ENCODE measurements at regions not wholly inside any gene's neighbourhood (a gene's known extent, or its start where the extent isn't known, plus 50 kb on each side); places are given as distances from the start of the nearest gene placed in this dataset.
"Not testable (repeated sequence)": the region's sequence is repeated elsewhere in the genome, so short reads cannot be mapped to it uniquely, and the experiment has no call there.

DNA sequence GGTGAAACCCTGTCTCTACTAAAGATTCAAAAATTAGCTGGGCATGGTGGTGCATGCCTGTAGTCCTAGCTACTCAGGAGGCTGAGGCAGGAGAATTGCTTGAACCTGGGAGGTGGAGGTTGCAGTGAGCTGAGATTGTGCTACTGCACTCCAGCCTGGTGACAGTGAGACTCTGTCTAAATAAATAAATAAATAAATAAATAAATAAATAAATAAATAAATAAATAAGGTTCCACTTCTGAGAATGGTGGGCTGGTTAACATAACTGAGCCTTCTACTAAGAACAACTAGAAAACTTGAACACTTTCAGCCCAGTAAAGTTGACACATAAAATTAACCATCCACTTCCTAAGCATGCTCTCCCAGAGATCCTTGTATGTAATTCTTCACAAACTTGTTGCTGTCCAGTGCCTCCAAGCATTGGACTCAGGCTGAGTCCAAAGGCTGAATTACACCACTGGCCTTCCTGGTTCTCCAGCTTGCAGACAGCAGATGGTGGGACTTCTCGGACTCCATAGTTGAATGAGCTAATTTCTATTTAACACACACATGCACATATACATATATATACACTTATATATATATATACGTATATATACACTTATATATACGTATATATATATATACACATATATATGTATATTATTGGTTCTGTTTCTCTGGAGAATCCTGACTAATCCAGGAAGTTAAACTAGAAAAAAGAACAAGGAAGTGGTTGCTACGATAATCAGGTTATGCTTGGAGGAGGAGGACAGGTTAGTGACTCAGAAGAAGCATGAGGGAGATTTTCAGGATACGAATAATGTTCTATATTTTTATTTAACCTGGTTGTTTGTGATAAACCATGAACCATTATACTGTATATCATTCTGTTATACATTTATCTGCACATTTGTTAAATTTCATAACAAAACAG, 348.8 kb downstream of the METTL4 start:
- DNase-seq (ENCODE audit: low read depth): peak; percentile 73

DNA sequence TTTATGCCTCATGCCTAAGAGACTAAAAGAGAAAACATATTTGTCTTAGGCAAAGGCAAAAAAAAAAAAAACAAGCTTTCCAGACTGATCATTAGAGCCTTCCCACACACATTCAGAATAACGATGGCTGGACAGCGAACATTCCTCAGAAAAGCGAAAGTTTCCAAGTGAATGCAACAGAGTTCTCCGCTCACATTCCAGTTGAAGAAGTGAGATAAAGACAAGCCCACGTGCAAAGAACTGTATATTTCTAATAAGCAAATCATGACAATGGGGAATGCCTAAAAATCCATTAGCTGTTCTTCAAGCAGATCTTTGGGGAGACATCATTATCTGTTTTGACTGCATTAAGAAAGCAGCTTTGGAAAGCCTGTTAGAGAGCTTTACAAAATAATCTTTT, 347.9 kb downstream of the METTL4 start:
- DNase-seq (ENCODE audit: low read depth): peak; percentile 55

DNA sequence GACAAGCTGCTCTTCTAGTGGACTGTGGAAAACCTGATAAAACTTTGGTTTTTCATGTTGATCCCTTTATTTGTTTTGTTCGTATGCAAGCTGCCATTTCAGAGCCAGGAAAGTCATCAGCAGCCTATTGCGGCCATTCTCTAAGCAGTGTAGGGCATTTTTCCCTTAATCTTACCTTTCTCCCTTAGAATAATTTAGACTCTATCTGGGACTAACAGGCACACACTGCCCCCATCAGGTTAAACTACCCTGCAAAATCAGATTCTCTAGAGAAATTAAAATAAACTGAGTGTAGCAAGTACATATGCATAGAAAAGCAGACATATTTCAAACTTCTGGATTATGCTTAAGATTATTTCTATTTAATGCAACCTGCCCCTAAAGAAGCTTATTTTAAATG, 347.5 kb downstream of the METTL4 start:
- DNase-seq (ENCODE audit: low read depth): peak; percentile 60

DNA sequence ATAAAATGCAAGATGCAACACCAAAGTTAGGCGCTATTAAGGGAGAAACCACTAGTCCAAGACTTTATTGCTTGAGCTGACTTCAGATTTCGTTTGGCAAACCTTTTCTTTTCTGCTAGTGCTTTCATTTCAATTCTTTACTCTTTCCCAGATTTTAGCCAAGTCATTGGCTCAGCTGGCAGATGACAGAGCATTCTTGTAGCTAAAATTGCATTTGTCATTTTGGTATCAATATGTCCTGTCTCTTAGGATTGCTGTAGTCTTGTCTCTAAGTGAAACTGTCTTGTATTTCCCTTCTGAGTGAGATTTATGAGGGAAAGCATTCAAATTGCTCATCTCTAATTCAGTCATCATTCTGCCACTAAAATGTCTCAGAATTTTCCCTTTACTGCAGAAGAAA, 335.1 kb downstream of the METTL4 start:
- no peak for DNase-seq (ENCODE audit: low read depth)

DNA sequence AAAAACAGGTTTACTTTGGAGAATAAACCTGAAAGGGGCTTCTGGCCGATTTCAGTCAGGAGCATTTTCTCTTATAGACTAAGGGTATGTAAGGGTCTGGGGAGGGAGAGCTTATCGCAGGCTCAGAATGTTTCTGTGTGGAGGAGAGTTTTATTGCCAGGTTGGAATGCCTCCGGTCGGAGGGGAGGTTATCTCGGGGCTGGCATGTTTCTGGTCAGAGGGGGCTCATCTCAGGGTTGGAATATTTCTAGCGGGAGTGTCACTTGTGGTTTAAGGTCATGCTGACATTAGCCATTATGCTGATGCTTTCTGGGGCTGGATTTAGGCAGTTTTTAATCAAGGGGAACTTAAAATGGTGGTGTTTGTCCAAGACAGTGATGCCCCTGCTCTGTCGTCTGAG, 333.6 kb downstream of the METTL4 start:
- DNase-seq (ENCODE audit: low read depth): no peak

DNA sequence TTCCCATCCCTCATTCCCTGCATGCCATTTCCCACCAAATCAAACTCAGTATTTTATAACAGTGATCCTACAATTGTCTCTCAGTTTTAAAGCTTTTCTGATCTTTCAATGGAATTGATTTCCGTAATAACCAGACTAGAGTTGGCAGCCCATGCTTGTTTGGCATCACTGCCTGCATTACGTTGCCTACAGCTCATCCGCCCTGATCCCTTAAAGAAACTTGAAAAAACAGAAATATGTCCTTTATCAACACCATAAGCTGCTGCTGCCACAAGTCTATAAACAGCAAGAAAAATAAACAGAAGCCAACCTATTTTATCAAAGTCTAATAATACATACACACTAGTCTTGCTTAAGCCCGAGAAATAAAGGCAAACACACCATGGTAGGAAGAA, 331.0 kb downstream of the METTL4 start:
- no peak for DNase-seq (ENCODE audit: low read depth)

DNA sequence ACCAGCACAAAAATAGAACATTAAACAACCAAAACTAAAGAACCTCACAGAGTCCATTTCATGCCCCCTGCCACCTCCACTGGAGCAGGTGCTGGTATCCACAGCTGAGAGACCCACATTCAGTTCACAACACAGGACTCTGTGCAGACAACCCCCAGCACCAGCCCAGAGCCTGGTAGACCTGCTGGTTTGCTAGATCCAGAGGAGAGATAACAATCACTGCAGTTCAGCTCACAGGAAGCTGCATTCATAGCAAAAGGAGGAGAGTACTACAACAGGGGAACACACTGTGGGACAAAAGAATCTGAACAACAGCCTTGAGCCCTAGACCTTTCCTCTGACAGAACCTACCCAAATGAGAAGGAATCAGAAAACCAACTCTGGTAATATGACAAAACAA, 326.7 kb downstream of the METTL4 start:
- DNase-seq (ENCODE audit: low read depth): no peak

DNA sequence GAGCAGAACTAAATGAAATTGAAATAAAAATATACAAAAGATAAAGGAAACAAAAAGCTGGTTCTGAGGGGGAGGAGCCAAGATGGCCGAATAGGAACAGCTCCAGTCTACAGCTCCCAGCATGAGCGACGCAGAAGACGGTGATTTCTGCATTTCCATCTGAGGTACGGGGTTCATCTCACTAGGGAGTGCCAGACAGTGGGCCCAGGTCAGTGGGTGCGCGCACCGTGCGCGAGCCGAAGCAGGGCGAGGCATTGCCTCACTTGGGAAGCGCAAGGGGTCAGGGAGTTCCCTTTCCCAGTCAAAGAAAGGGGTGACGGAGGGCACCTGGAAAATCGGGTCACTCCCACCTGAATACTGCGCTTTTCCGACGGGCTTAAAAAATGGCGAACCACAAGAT, 324.2 kb downstream of the METTL4 start:
- not testable (repeated sequence) for DNase-seq (ENCODE audit: low read depth)

DNA sequence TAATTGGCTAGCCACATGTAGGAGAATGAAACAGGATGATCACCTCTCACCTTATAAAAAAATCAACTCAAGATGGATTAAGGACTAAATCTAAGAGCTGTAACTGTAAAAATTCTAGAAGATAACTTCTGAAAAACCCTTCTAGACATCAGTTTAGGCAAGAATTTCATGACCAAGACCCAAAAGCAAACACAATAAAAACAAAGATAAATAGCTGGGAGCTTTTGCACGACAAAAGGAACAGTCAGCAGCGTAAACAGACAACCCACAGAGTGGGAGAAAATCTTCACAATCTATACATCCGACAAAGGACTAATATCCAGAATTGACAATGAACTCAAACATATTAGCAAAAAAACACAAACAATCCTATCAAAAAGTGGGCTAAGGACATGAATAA, 316.3 kb downstream of the METTL4 start:
- no peak for DNase-seq (ENCODE audit: low read depth)

DNA sequence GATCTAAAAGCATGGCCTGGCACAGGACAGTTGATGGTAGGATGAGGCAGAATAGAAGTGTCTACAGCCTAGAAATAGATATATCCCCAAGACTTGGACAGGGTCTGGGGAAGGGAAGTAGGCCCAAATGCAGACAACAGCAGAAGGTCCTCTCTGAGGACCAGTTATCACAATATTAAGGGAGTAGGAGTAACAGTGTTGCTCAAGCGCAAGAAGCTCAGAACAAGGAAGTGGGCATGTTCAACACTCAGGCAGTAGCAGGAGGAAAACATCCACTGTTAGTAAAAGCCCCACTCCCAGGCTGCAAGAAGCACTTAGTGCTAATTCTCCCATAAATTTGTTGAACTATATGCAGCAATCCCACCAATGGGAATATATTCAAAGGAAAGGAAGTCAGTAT, 314.7 kb downstream of the METTL4 start:
- DNase-seq (ENCODE audit: low read depth): no peak

DNA sequence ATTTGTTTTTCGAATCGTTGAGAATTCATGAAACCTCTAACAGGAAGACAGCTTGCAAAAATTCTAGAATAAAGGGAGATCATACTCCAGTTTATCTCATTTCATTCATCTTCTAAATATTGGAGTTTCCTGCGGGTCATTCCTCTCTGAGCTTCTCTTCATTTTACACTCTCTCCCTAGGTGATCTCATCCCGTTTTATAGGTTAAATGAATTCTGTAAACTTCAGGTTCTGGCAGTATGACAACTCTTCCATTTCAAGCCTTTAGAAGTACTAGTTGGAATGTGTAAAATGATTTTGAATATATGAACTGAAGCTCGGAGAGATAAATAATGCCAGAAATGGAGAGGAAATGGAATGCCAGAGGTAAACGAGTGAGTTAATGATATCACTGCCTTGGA, 312.4 kb downstream of the METTL4 start:
- no peak for DNase-seq (ENCODE audit: low read depth)

DNA sequence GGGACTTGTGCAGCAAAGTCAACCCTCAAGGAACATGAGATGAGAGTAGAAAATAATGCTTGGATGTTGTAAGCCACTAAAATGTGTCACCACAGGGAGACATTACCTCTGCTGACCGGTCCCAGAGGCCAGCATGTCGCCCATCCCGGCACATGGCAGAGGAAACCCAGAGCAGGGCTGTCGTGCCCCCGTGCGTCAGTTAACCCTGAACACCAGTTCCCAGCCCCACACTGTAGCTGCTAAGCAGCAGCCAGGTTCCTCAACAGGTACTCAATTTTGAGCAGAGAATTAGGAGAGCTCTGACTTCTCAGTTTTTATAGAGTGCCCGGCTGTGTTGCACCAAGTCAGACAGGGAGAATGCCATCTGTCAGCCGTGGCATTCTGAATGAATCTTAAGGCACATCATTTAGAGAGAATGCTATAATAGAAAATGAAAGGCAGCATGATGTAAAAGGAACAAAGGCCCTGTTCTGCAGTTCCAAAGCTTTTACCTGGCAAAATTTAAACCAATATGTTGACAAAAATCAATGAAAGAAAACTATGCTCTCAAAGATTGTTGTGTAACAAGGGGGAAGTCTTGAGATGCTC, 307.9 kb downstream of the METTL4 start:
- no peak for DNase-seq (ENCODE audit: low read depth)

DNA sequence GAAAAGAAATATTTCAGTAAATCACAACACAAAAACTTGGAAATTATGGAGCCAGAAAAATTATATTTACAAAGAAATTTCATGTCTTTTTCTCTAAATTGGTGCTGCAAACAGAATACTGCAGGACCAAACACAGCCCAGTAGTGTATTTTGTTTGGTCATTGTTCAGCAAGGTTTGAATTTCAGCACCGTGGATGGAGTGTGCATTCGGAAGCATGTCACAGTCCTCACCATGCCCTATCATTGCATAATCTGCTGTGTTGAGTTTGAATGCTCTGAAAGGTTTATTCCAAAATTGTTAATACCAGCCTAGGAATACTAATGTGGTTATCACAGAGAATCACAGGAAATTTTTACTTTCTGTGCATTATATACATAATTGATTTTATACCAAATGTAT, 296.7 kb downstream of the METTL4 start:
- no peak for DNase-seq (ENCODE audit: low read depth)

DNA sequence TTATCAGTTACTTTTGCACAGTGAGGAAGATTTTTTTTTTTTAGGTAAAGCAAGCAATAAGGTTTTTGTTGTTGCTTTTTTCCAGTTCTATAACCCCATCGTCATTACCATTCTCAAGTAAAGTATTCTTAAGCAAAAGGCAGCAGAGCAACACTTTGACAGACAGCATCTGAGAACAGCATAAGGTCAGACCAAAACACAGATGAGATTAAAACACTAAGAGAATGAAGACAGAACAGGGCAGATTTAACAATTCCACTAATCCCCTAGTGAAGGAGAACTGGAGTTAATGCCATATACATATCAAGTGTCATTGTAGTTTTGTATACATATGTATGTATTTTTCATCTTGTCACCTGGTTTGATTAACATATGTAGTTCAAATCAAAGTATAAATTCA, 290.2 kb downstream of the METTL4 start:
- DNase-seq (ENCODE audit: low read depth): no peak

DNA sequence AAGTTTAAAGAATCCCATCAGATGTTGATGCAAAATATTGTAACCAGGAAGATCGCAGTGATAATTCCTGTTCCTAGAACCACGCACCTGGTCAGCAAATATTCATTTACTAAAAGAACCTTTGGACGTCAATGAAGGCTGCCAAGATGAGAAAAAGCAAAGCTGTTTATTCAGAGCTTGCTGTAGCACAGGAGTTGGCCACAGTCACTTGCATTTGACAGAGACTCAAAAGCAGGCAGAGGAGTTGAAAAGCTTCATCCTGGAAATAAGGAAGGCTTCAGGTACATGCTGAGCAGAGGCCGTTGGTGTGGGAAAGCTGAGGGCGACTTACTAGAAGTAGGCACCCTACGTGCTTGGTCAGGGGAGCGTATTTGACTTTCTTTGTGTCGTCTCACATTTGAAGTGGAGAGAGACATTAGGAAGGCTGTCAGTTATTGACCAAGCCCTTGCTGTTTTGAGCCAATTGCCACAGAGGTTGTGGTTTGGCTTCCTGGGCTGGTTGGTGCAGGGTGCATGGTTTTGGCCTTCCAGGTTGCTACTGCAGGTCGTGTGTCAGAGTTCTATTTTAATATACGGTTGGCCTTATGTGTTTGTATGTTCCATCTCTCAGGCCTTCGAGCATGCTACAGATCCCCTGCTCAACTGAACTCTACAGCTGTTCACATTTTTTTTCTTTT, 289.6 kb downstream of the METTL4 start:
- no peak for DNase-seq (ENCODE audit: low read depth)

DNA sequence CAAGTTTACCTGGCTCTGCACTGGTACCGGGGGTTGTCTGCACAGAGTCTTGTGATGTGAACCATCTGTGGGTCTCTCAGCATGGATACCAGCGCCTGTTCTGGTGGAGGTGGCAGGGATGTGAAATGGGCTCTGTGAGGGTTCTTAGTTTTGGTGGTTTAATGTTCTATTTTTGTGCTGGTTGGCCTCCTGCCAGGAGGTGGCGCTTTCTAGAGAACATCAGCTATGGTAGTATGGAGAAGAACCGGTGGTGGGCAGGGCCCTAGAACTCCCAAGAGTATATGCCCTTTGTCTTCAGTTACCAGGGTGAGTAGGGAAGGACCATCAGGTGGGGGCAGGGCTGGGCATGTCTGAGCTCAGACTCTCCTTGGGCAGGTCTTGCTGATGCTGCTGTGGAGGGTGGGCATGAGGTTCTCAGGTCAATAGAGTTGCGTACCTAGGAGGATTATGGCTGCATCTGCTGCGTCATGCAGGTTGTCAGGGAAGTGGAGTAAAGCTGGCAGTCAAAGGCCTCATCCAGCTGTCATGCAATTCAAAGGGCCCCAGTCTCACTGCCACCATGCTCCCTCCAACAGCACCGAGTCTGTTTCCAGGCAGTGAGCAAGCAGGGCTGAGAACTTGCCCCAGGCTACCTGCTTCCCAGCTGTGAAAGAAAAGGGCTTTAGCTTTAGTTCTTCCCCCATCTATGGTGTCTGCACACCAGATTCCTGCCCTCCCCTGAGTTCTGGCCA, 278.0 kb downstream of the METTL4 start:
- DNase-seq (ENCODE audit: low read depth): no peak

DNA sequence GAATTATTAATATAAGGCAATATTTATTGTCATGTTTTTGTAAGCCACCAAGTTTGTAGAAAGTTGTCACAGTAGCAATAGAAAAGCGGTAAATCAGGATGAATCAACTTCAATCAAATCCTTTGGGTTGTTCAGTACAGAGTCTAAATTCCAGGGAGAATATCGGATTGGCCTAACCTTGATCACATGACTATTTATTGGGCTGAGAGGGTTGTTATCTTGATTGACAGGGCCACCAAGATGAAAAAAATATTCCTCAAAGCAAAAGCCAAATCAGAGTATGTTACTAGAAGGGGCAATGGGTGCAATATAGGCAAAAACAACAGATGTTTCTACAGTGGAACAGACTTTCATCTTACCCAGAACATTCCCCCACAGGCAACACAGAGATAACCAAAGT, 270.0 kb downstream of the METTL4 start:
- DNase-seq (ENCODE audit: low read depth): no peak

DNA sequence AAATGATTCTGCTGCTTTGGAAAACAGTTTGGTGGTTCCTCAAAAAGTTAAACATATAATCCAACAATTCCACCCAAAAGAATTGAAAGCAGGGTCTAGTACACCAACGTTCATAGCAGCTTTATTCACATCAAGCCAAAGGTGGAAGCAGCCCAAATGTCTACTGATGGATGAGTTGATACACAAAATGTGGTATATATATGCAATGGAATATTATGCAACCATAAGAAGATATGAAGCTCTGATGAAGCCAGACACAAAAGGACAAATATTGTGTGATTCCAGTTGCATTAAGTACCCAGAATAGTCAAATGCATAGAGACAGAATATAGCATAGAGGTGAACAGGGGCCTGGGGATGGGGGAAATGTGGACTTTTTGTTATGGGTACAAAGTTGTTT, 269.3 kb downstream of the METTL4 start:
- no peak for DNase-seq (ENCODE audit: low read depth)

DNA sequence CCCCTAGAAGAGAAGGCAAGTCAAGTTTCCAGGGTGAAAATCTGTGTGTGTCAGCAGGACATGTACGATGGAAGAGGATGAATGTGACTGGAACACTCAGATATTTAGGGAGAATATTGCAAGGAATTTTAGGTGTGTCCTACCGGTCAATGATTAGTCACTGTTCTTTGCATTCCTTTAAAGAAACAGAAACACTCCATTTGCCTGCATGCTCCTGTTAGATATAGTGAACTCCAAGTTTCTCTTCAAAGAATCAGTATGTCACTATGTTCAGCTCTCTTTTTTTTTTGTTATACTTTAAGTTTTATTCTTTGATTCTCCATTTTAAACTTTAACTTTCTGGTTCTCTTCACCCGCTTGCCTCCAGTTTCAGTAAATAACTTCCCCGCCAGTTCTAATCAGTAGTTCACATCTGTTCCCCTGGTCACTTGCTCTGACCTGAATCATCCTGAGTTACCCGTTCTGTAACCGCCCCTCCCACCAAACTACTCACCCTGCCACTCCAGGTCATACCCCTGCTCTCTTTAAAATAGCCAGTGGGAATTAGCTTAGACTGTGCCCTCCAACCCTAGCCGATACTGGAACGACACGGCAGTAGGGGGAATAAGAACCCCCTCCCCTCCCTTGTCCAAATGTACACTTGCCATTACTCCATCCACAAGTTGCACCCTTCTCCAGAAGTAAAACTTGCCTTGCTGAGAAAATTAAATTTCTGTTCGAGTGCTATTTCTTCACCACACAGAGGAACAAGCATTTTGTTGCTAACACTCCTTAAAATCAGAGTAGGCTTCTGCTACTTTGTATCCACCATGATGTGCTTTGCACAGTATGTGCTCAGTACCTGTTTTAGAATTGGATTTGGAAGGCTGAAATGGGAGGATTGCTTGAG, 268.4 kb downstream of the METTL4 start:
- peak; percentile 71 for DNase-seq (ENCODE audit: low read depth)

DNA sequence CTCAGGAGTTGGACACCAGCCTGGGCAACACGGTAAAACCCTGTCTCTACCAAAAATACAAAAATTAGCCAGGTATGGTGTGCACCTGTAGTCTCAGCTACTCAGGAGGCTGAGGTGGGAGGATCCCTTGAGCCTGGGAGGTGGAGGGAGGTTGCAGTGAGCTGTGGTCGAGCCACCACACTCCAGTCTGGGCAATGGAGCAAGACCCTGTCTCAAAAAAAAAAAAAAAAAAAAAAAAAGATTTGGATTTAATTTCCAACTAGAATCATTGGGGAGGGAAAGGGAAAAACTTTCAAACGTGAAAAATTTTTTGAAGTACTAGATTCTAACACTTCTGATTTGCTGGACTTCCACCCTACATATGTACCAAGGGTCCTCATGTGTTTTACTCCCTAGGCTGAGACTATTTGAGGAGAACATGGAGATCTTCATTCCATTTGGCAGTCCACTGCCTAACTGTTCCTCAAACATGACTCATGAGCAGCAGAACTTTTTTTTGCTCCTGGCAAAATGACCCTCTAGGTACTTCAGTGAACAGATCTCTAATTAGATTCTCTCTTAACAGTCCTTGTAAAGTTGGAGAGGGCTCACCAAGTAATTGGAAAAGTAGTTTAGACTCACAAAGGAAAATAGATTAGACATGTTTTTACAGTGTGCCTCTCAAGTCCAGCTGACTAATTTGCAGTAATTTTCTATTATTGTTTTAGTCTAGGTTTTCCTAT, 267.6 kb downstream of the METTL4 start:
- DNase-seq (ENCODE audit: low read depth): peak; percentile 81

Data from renal cortical epithelial cell (primary cell).